SK-N-SH treated with all-trans-retinoic acid at 6 μM for 48 hours (cell line): ENCODE measurements at regions not wholly inside any gene's neighbourhood (a gene's known extent, or its start where the extent isn't known, plus 50 kb on each side); places are given as distances from the start of the nearest gene placed in this dataset.

ENCODE experiments used
- ATAC-seq: fragments of 200-7000 bp; cut with Tn5 transposase; 3 replicates; pipeline ENCODE4 v1.9.1; 2020; ENCODE audit warnings: mild to moderate bottlenecking, moderate library complexity
- ARNTL ChIP-seq: fragments of 450-650 bp; formaldehyde crosslinking; IDR thresholded peaks from 2 replicates; pipeline ENCODE4 v1.5.0; 2020; ENCODE audit warnings: low read depth, mild to moderate bottlenecking, moderate library complexity, borderline replicate concordance
- BACH2 ChIP-seq: fragments of 250-450 bp; sonication (Bioruptor Pico); IDR thresholded peaks from 2 replicates; pipeline ENCODE4 v1.9.0; 2021; ENCODE audit warnings: mild to moderate bottlenecking, borderline replicate concordance
- CSDC2 ChIP-seq: fragments of 250-450 bp; sonication (Bioruptor Pico); IDR thresholded peaks from 2 replicates; pipeline ENCODE4 v1.5.0; 2020; ENCODE audit warnings: mild to moderate bottlenecking, moderate library complexity
- CSRNP3 ChIP-seq: fragments of 250-450 bp; sonication (Bioruptor Pico); IDR thresholded peaks from 2 replicates; pipeline ENCODE4 v1.5.1; 2021; ENCODE audit warnings: mild to moderate bottlenecking, moderate library complexity
- ESRRG ChIP-seq: fragments of 250-450 bp; sonication (Bioruptor Pico); IDR thresholded peaks from 2 replicates; pipeline ENCODE4 v1.6.1; 2021; ENCODE audit warnings: mild to moderate bottlenecking
- GLIS3 ChIP-seq: fragments of 250-450 bp; sonication (Bioruptor Pico); IDR thresholded peaks from 2 replicates; pipeline ENCODE4 v1.5.0; 2020; ENCODE audit warnings: mild to moderate bottlenecking, moderate library complexity
- ISL1 ChIP-seq: fragments of 250-450 bp; sonication (Bioruptor Pico); IDR thresholded peaks from 2 replicates; pipeline ENCODE4 v2.1.2; 2022; ENCODE audit warnings: mild to moderate bottlenecking, moderate library complexity
- OSR1 ChIP-seq: fragments of 250-450 bp; sonication (Bioruptor Pico); IDR thresholded peaks from 2 replicates; pipeline ENCODE4 v1.8.0; 2022; ENCODE audit warnings: moderate library complexity, mild to moderate bottlenecking, inconsistent platforms
- PATZ1 ChIP-seq: fragments of 250-450 bp; sonication (Bioruptor Pico); IDR thresholded peaks from 2 replicates; pipeline ENCODE4 v1.8.0; 2020; ENCODE audit warnings: mild to moderate bottlenecking, moderate library complexity, borderline replicate concordance
- POU6F1 ChIP-seq: fragments of 250-450 bp; sonication (Bioruptor Pico); IDR thresholded peaks from 2 replicates; pipeline ENCODE4 v1.8.0; 2021; ENCODE audit warnings: low read depth, mild to moderate bottlenecking, moderate library complexity, borderline replicate concordance
- PPARA ChIP-seq: fragments of 250-450 bp; sonication (Bioruptor Pico); IDR thresholded peaks from 2 replicates; pipeline ENCODE4 v1.5.0; 2020; ENCODE audit warnings: mild to moderate bottlenecking, borderline replicate concordance
- RARB ChIP-seq: fragments of 250-450 bp; sonication (Bioruptor Pico); IDR thresholded peaks from 2 replicates; pipeline ENCODE4 v1.8.0; 2021; ENCODE audit warnings: mild to moderate bottlenecking, moderate library complexity
- SNAI2 ChIP-seq: fragments of 250-450 bp; sonication (Bioruptor Pico); IDR thresholded peaks from 2 replicates; pipeline ENCODE4 v1.5.0; 2020; ENCODE audit warnings: mild to moderate bottlenecking, moderate library complexity
- TCF4 ChIP-seq: fragments of 250-450 bp; sonication (Bioruptor Pico); IDR thresholded peaks from 2 replicates; pipeline ENCODE4 v1.8.0; 2021; ENCODE audit warnings: mild to moderate bottlenecking, moderate library complexity, borderline replicate concordance
- TSHZ2 ChIP-seq: fragments of 250-450 bp; sonication (Bioruptor Pico); IDR thresholded peaks from 2 replicates; pipeline ENCODE4 v1.5.0; 2020; ENCODE audit warnings: mild to moderate bottlenecking, moderate library complexity
- ZC3H10 ChIP-seq: fragments of 250-450 bp; sonication (Bioruptor Pico); IDR thresholded peaks from 2 replicates; pipeline ENCODE4 v1.5.1; 2021; ENCODE audit warnings: mild to moderate bottlenecking, moderate library complexity
- ZFP3 ChIP-seq: fragments of 250-450 bp; sonication (Bioruptor Pico); IDR thresholded peaks from 2 replicates; pipeline ENCODE4 v1.5.0; 2020; ENCODE audit warnings: mild to moderate bottlenecking, moderate library complexity
- ZNF565 ChIP-seq: fragments of 450-650 bp; formaldehyde crosslinking; conservative IDR thresholded peaks from 2 replicates; pipeline ENCODE4 v1.5.0; 2020; ENCODE audit warnings: low read depth, mild to moderate bottlenecking, moderate library complexity
- ZNF70 ChIP-seq: fragments of 450-650 bp; formaldehyde crosslinking; IDR thresholded peaks from 2 replicates; pipeline ENCODE4 v1.5.0; 2020; ENCODE audit warnings: mild to moderate bottlenecking, moderate library complexity
- TF ChIP-seq, protein P1 (sequence below): fragments of 250-450 bp; sonication (Bioruptor Pico); IDR thresholded peaks from 2 replicates; pipeline ENCODE4 v1.5.1; 2020; ENCODE audit warnings: low read depth, mild to moderate bottlenecking, moderate library complexity

- no peak for ATAC-seq
- no peak for TF ChIP-seq TSHZ2
- TF ChIP-seq CSRNP3 (CRISPR knock-in tag): no peak
- TF ChIP-seq ZNF565 (CRISPR knock-in tag): no peak
- TF ChIP-seq PATZ1: no peak
- no peak for TF ChIP-seq ZNF70 (CRISPR knock-in tag)
- TF ChIP-seq TCF4 (CRISPR knock-in tag): no peak
- TF ChIP-seq ZC3H10: no peak
- TF ChIP-seq PPARA: no peak
- TF ChIP-seq RARB (CRISPR knock-in tag): no peak
- no peak for TF ChIP-seq POU6F1 (CRISPR knock-in tag)
- TF ChIP-seq ZFP3 (CRISPR knock-in tag): no peak
- TF ChIP-seq BACH2 (CRISPR knock-in tag): no peak
- no peak for TF ChIP-seq OSR1
- TF ChIP-seq SNAI2 (CRISPR knock-in tag): no peak
- TF ChIP-seq, protein P1, sequence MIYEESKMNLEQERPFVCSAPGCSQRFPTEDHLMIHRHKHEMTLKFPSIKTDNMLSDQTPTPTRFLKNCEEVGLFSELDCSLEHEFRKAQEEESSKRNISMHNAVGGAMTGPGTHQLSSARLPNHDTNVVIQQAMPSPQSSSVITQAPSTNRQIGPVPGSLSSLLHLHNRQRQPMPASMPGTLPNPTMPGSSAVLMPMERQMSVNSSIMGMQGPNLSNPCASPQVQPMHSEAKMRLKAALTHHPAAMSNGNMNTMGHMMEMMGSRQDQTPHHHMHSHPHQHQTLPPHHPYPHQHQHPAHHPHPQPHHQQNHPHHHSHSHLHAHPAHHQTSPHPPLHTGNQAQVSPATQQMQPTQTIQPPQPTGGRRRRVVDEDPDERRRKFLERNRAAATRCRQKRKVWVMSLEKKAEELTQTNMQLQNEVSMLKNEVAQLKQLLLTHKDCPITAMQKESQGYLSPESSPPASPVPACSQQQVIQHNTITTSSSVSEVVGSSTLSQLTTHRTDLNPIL (CRISPR knock-in tag): no peak
- no peak for TF ChIP-seq CSDC2
- no peak for TF ChIP-seq ARNTL (CRISPR knock-in tag)
These were observed 247.9 kb downstream of the BAMBI start for GRCh38 chr10:28925121-28925663.

DNA sequence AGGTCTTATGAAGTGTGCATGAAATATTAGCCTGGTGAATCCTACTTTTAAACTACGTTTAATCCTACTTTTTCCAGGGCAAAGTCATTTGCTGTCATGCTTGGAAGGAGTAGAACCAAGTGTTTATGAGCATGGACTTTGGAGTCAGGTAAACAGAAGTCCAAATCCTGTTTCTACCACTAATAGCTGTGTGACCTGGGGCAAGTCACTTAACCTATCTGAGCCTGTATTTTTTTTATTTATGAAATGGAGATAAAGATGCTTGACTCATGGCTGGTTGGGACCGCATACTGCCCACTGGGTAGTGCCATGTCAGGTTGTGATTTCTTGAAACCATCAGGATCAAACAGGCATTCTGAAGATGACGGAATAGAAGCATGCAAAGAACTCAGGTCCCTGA, 249.6 kb downstream of the BAMBI start:
- ATAC-seq: no peak
- TF ChIP-seq PATZ1: no peak
- no peak for TF ChIP-seq CSRNP3 (CRISPR knock-in tag)
- TF ChIP-seq BACH2 (CRISPR knock-in tag): no peak
- no peak for TF ChIP-seq CSDC2
- no peak for TF ChIP-seq ESRRG
- no peak for TF ChIP-seq ZNF565 (CRISPR knock-in tag)
- TF ChIP-seq ZNF70 (CRISPR knock-in tag): no peak
- TF ChIP-seq ISL1 (CRISPR knock-in tag): no peak
- TF ChIP-seq ZC3H10: no peak
- TF ChIP-seq GLIS3 (CRISPR knock-in tag): no peak
- no peak for TF ChIP-seq POU6F1 (CRISPR knock-in tag)
- no peak for TF ChIP-seq ZFP3 (CRISPR knock-in tag)
- no peak for TF ChIP-seq TCF4 (CRISPR knock-in tag)
- TF ChIP-seq OSR1: no peak
- TF ChIP-seq, protein P1 (CRISPR knock-in tag): no peak
- TF ChIP-seq, all 23 proteins: peak for 0
